Skin epidermis (tissue), 12 donors: ENCODE measurements at regions not wholly inside any gene's neighbourhood (a gene's known extent, or its start where the extent isn't known, plus 50 kb on each side); places are given as distances from the start of the nearest gene placed in this dataset.

Source experiments
- H3K27ac ChIP-seq, 21 experiments: fragments of 200-600 bp; sonication (generic) in 11 of 21; one replicate each; pipeline ENCODE4 v1.5.0; 2020; ENCODE audit warnings: mild to moderate bottlenecking in 3 of 21, inconsistent platforms in 2 of 21, moderate library complexity in 2 of 21
- H3K4me3 ChIP-seq, 7 experiments: fragments of 200-600 bp; sonication (generic) in 2 of 7; one replicate each; pipeline ENCODE4 v1.5.0; 2020; ENCODE audit warnings: inconsistent platforms in 2 of 7, mild to moderate bottlenecking in 2 of 7, moderate library complexity in 1 of 7

- peak overlapping the region in 1 of 21 experiments; percentile 47 for H3K27ac ChIP-seq
- no peak overlapping the region for H3K4me3 ChIP-seq
These were observed 113.6 kb upstream of the RET start for GRCh38 chr10:42963312-42963711.

- no peak overlapping the region for H3K27ac ChIP-seq
- no peak overlapping the region for H3K4me3 ChIP-seq
These were observed 107.7 kb upstream of the RET start for GRCh38 chr10:42969147-42969546.

- H3K27ac ChIP-seq, result no peak overlapping the region
- H3K4me3 ChIP-seq, result no peak overlapping the region
These were observed 107.0 kb upstream of the RET start for GRCh38 chr10:42969909-42970308.

- Histone ChIP-seq H3K27ac (no peak overlapping the region), H3K4me3 (no peak overlapping the region)
These were observed 106.2 kb upstream of the RET start for GRCh38 chr10:42970451-42971250.

- Histone ChIP-seq H3K27ac (no peak overlapping the region), H3K4me3 (no peak overlapping the region)
These were observed 105.6 kb upstream of the RET start for GRCh38 chr10:42971251-42971599.

- Histone ChIP-seq H3K27ac (no peak overlapping the region), H3K4me3 (no peak overlapping the region)
These were observed 103.9 kb upstream of the RET start for GRCh38 chr10:42972946-42973345.

GRCh38 chr10:42973411-42973810 is 103.5 kb upstream of the RET start:
- H3K27ac ChIP-seq, result no peak overlapping the region
- no peak overlapping the region for H3K4me3 ChIP-seq

- Histone ChIP-seq H3K27ac (no peak overlapping the region), H3K4me3 (no peak overlapping the region)
These were observed 102.8 kb upstream of the RET start for GRCh38 chr10:42973870-42974692.

GRCh38 chr10:42974693-42975002 is 102.2 kb upstream of the RET start:
- Histone ChIP-seq H3K4me3 (no peak overlapping the region), H3K27ac (no peak overlapping the region)

- Histone ChIP-seq H3K4me3 (no peak overlapping the region), H3K27ac (no peak overlapping the region)
These were observed 101.8 kb upstream of the RET start for GRCh38 chr10:42975005-42975493.

- Histone ChIP-seq H3K27ac (no peak overlapping the region), H3K4me3 (no peak overlapping the region)
These were observed 101.1 kb upstream of the RET start for GRCh38 chr10:42975558-42976340.

GRCh38 chr10:42976351-42977031 is 100.4 kb upstream of the RET start:
- Histone ChIP-seq H3K27ac (no peak overlapping the region), H3K4me3 (no peak overlapping the region)

- H3K27ac ChIP-seq, result no peak overlapping the region
- no peak overlapping the region for H3K4me3 ChIP-seq
These were observed 99.8 kb upstream of the RET start for GRCh38 chr10:42977032-42977416.

- Histone ChIP-seq H3K27ac (no peak overlapping the region), H3K4me3 (no peak overlapping the region)
These were observed 97.7 kb upstream of the RET start for GRCh38 chr10:42979181-42979580.

- Histone ChIP-seq H3K27ac (no peak overlapping the region), H3K4me3 (no peak overlapping the region)
These were observed 97.0 kb upstream of the RET start for GRCh38 chr10:42979721-42980467.

- H3K4me3 ChIP-seq, result no peak overlapping the region
- H3K27ac ChIP-seq, result no peak overlapping the region
These were observed 96.1 kb upstream of the RET start for GRCh38 chr10:42980553-42981357.

- H3K4me3 ChIP-seq, result no peak overlapping the region
These were observed 95.3 kb upstream of the RET start for GRCh38 chr10:42981358-42982236.

More at GRCh38 chr10:42981358-42982236, 95.3 kb upstream of the RET start:
- no peak overlapping the region for H3K27ac ChIP-seq
